T-helper 2 cell treated with Interferon-gamma antibody and Interleukin-4, amounts not matched to agents 100 ng/mL and 5 ng/mL, for 36 hours (primary cell): ENCODE measurements at regions not wholly inside any gene's neighbourhood (a gene's known extent, or its start where the extent isn't known, plus 50 kb on each side); places are given as distances from the start of the nearest gene placed in this dataset.
"Not testable (repeated sequence)": the region's sequence is repeated elsewhere in the genome, so short reads cannot be mapped to it uniquely, and the experiment has no call there.

Experiments
- intact Hi-C: fragments of 100-400 bp; cut with micrococcal nuclease; formaldehyde crosslinking; loops from one replicate; pipeline ENCODE4 v1.15.1; 2023

DNA sequence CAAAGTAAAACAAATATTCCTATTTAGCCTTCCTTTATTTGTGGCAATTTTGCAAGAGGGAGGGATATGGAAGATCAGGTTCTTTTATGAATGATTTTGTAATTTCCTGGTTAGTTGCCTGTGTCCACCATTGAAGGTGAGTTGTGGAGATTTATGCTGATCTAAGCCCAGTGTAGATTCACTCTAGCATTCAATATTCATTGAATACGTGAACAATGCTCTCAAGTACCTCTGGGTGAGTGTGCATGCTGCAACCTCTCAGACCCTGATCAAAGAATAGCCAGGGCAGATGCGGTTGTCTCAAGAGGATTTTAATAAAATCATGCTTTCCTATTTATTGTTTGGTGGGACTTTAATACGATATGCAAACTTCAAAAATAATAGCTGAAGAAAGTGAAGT lies 628.4 kb downstream of the SPRY1 start:
- intact Hi-C loops, result no loop called here

DNA sequence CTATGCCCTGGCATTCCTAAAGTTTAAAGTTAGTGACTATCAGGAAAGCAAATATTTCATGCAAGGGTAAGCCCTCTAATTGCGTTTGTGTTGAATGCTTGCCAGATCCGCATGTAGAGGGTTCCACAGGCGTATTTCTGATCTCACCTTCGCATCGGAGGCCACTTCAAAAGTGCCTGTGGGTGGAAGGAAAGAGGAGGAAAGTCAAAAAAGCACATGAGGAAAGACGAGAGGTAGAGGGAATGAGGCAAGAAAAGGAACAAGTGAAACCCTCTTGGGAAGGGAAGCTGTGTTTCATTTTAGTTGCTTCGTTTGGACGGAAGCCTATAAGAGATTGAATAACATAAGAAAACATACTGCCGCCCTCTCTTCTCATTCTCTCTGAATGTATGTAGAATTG lies 628.8 kb downstream of the SPRY1 start:
- intact Hi-C loops, result no loop called here

GRCh38 chr4:124028182-124028581 lies 631.6 kb downstream of the SPRY1 start:
- intact Hi-C loops, result no loop called here

DNA sequence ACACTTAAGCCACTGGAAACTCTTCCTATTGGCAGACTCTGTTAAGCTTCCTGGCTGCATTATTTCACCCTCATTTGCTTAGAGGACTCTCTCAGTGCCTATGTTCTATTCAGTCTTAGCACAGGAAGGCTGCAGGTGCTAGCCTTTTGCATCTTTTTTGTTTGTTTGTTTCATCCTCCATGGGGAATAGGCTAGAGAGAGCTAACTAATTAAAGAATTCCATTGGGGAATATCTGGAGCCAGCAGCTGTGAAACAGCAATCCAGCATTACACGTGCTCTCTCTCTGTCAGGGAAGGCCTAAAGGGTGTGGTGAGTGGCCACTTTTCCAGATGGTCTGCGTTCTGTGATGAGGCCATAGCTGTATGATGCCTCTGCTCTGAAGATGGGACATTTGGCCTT lies 633.6 kb downstream of the SPRY1 start:
- intact Hi-C loops, result no loop called here

DNA sequence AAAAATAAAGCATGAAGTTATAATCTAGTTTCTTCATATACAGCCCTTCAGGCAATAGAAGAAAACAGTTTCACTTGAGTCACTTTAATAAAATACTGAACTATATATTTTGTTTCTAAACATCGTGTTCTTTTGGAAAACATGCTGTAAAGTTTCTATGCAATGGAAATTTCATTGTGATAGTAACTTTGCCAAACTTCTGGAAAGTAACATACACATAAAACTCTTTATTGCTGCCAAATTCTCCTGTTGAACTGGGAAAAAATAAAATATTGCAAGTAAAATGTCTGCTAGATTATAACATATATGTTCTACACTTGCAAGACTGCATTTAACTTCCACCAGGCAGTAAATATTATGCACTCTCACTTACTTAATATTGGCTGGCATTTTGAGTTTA lies 635.4 kb downstream of the SPRY1 start:
- intact Hi-C loops, result no loop called here

GRCh38 chr4:124035364-124036041 lies 638.9 kb downstream of the SPRY1 start:
- intact Hi-C loops, result no loop called here

DNA sequence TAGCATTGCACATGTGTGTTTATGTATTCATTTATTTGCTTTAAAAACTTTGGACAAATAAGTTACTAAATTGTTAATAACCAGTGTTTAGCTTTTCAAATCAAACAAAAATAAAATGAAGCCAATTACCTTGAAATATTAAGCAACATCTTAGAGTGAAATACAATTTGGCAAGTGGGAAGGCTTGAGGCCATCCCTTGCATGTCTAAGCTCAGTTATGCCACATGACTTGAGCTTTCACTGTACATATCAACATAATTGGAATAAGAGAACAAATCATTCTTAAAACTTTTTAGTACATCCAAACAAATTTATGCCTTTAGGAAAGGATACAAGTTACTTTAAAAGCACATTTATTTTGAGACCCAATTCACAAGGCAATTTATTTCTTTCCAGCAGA lies 640.6 kb downstream of the SPRY1 start:
- intact Hi-C loops, result no loop called here

- intact Hi-C loops, result no loop called here
Observed at GRCh38 chr4:124044330-124044729, 647.7 kb downstream of the SPRY1 start.

- intact Hi-C loops, result no loop called here
Observed at GRCh38 chr4:124044867-124045266, 648.3 kb downstream of the SPRY1 start.

DNA sequence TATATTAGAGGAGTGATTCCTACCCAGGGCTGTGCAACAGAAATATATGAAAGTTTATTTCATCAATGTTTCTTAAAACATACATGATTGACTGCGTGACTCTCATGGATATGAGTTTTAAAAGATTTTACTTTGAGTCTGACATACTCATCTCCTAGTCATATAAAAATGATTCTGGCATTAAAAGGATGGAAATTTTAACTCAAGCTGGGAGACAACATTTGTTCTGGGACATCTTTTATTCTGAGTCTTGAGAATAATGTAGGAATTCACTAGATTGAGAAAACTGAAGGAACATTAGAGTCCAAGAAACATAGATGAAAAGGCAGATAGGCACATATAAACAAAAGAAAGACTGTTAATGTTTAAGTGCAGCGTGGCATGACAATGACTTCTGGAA lies 649.6 kb downstream of the SPRY1 start:
- intact Hi-C loops, result no loop called here

- intact Hi-C loops, result no loop called here
Observed at GRCh38 chr4:124053872-124054538, 657.4 kb downstream of the SPRY1 start.

DNA sequence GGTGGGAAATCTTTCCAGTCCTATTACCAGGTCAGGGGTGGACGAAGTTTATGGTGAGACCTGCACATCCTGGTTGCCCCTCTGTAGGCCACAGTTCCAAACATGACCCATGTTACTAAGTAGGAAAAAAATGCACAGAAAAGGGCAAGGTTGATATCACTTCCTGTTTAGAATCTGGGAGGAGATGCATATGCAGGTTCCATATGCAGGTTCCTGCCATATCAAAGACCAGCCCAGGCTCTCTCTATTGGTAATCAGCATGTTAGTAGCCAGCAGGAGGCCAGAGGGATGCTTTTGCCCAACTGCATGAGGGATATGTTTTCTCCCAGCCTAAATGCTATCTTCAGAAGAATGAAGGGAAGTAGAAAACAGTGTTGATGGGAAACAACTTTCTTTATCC lies 657.2 kb downstream of the ANKRD50 start:
- intact Hi-C loops, result no loop called here

- intact Hi-C loops, result no loop called here
Observed at GRCh38 chr4:124055896-124056295, 656.6 kb downstream of the ANKRD50 start.

DNA sequence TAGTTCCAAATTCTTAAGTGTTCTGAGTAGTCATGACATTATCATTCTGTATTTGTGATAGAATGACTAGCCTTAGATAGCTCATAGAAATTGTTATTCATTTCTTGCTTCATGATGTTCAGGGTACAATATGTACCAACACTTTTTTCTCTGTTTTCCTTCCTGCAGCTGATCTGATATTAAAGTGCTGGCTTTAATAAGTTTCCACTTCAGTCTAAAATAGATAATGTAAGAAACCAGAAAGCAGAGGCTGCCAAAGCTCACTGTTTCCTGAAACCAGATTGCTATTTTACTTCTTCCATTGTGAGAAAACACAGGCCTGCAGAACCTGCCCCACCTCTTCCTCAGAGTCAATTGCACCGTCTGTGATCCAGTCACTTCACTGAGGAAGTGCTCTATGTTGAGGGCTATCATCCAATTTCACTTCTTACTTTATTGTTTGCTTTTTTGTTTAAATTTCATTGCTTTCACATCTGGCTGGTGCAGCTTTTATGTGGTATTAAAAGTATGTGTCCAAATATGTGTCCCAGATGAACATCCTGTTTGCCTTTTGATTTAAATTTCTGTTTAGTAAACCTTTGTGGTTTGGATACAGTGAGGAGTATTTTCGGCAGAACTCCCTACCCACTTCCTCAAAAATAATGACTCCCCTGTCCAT lies 652.1 kb downstream of the ANKRD50 start:
- intact Hi-C loops, result no loop called here

GRCh38 chr4:124061413-124061812 lies 651.1 kb downstream of the ANKRD50 start:
- intact Hi-C loops, result no loop called here

DNA sequence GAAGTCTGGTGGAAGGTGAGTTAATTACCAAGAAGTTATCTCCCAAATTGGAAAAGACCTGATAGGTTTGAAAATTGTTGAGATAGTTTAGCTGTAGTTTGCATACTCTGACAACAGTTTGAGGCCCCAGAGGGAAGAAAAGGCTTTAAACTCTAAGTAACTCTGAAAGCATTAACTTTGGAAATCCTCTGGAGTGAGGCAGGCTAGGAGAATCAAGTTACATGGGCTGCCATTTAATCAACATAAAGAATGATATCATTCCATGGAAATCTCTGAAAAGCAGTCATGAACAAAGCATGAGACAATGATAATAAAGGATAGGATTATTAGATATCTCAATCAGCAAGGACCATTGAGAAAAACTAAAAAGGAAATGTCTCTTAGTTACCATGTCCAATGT lies 647.1 kb downstream of the ANKRD50 start:
- intact Hi-C loops, result no loop called here

- intact Hi-C loops, result no loop called here
Observed at GRCh38 chr4:124065936-124066335, 646.6 kb downstream of the ANKRD50 start.

DNA sequence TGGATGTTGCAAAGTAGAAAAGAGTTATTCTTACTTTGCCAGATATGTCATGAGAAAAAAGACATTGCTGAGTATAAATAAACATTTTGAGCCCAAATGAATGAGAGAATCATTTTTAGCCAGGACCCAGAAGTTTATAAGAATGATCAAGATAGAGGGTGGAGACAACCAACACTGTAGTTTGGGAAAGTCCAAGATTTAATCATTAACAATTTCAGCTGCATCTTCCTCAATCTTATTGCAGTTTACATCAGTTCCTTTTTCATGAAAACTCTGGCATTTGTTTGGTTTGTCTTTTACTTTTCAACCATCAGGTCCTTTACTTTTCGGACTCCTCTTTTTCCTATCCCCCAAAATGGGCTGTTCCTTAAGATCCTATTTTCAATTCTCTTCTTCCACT lies 645.9 kb downstream of the ANKRD50 start:
- intact Hi-C loops, result no loop called here

DNA sequence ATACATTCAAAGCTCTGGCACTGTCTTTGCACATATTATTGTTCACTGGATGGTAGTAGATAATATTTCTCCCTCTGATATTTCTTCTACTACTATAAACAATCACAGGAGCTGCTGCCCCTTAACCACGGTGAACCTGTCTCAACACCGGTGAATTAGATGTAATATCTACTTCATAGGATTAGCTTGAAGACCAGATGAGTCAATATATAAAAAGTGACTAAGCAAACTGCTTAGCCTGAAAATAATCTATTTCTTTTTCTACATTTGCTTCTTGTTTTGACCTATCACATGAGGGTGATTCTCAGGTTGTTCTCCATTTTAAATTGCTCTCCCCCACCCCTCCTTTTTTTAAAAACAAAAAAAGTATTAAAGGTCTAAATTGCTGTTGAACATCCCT lies 645.5 kb downstream of the ANKRD50 start:
- intact Hi-C loops, result no loop called here

DNA sequence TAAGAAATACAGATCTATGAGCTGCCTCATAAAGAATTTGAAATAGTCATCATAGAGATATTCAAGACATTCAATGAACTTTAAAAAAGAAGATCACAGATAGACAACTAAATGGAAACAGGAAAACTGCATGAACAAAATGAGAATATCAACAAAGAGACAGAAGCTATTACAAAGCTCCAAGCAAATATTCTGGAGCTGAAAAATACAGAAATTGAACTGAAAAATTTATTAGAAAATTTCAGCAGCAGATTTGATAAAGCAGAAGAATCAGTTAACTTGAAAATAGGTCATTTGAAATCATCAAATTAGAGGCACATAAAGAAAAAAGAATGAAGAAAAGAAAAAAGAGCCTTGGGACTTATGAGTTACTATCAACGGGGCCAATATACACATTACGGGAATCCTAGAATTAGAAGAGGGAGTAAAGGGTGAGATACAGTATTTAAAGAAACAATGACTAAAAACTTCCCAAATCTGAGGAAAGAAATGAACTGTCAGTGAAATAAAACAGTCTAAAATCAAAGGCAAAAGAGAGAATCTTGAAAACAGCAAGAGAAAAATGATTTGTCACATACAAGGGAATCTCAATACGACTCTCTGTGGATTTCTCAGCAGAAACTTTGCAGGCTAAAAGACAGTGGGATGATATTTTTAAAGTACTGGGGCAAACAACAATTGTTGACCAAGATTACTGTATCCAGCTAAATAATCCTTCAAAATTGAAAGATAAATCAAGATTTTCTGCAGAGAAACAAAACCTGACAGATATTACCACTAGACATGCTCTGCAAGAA lies 641.6 kb downstream of the ANKRD50 start:
- intact Hi-C loops, result no loop called here

- intact Hi-C loops, result not testable (repeated sequence)
Observed at GRCh38 chr4:124075276-124075675, 637.3 kb downstream of the ANKRD50 start.

DNA sequence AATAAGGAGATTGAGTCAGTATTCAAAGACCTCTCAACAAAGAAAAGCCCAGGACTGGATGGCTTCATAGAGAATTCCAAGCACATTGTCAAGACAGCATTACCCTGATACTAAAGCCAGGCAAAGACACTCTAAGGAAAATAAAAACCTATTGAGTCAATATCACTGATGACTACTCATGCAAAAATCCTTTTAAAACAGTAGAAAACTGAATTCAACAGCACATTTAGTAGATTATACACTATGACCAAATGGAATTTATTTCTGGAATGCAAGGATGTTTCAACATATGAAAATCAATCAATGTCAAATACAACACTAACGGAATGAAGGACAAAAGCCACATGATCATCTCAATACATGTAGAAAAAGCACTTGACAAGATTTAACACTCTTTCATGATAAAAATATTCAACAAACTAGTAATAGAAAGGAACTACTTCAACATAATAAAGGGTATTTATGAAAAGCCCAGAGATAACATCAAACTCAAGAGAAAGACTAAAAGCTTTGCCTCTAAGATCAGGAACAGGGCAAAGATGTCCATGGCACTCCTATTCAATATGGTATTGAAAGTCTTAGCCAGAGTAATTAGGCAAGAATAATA lies 633.3 kb downstream of the ANKRD50 start:
- intact Hi-C loops, result no loop called here
